ENCODE measurements at regions not wholly inside any gene's neighbourhood (a gene's known extent, or its start where the extent isn't known, plus 50 kb on each side); places are given as distances from the start of the nearest gene placed in this dataset.
"Not testable (repeated sequence)": the region's sequence is repeated elsewhere in the genome, so short reads cannot be mapped to it uniquely, and the experiment has no call there.

DNA sequence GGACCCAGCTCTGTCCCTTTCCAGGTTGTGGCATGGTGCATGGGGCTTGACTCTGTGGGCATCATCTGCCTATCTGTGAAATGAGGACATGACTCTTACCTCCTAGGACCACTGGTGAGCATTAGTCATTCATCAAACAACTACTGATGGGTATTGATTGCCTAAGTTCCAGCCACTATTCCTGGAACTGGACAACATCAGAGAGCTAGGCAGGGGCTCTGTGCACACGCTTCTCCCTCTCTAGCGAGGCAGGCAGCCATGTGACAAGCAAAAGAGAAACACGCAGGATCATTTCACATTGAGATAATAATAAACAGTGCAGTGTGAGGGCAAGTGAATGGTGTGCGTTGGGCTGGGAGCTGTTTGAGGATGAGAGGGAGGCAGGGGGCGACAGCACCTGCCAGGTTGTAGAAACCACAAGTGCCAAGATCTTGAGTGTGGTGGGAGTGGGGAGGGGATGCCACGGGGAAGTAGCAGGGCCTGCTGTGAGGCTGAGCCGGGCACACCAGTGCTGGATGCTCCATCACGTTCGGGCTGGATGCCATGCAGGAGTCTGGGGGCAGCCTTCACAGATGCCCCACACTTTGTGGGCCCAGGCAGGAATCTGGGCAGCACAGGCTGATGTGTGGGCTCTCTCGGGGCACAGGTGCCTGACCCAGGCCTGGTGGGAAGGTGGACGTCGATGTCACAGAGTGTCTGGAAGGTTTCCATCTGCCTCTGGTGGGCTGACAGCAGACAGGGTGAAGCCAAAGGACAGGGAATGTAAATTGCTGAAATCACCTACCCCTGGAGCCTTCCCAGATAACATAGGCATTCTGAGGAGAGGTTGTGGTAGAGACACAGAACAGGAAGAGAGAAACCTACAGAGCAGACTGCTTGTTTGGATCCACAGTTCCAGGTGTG lies 405.5 kb downstream of the RPS24 start:
- H3K4me3 ChIP-seq (ENCODE audit: control insufficient read depth in 1 of 2, extremely low read depth in 1 of 2, low read length in 1 of 2), result no peak overlapping the region
- H3K4me1 ChIP-seq (ENCODE audit: control insufficient read depth in 1 of 2, extremely low read depth in 1 of 2, insufficient read depth in 2 of 2, low read length in 2 of 2), result no peaks in the 10 kb centered on the region
- Mint-ChIP-seq H3K36me3 (no peaks in the 10 kb centered on the region), H3K4me3 (no peak overlapping the region), H3K27ac (no peak overlapping the region), H3K9me3 (no peaks in the 10 kb centered on the region), H3K4me1 (no peaks in the 10 kb centered on the region), H3K27me3 (peaks cover 2 to 10% of the 10 kb centered on the region in 2 donors)
- no peaks in the 10 kb centered on the region for H3K9me3 ChIP-seq
- WGBS (ENCODE audit: insufficient coverage), result 71% methylated on average over 9 of the region's 12 CpGs
- DNase-seq (no peak), ATAC-seq (replicated peaks in 1 of 4) (no peak)
- no peak overlapping the region for H3K27ac ChIP-seq (ENCODE audit: low read length)
- H3K36me3 ChIP-seq (ENCODE audit: control insufficient read depth in 2 of 2, extremely low read depth in 1 of 2, insufficient read depth in 1 of 2, low read length in 1 of 2), result no peaks in the 10 kb centered on the region
- peaks cover 0 to 27% of the 10 kb centered on the region in 2 experiments for H3K27me3 ChIP-seq (replicated peaks in 1 of 2; ENCODE audit: control insufficient read depth in 2 of 2, extremely low read depth in 1 of 2, insufficient read depth in 2 of 2, low read length in 1 of 2)
- POLR2A ChIA-PET, result interaction anchor here in 1 of 2 donors (0.6 kb wide), 1 partner anchor 933 kb away, joined by 3 read pairs; no protein-coding TSS in a partner anchor
- CTCF ChIA-PET, result interaction anchor here (0.6 to 1.2 kb wide), 2 partner anchors 392 to 393 kb away, joined by 3 read pairs; no protein-coding TSS in a partner anchor

GRCh38 chr10:78441010-78441409 lies 407.3 kb downstream of the RPS24 start:
- H3K4me1 ChIP-seq (ENCODE audit: control insufficient read depth in 1 of 2, extremely low read depth in 1 of 2, insufficient read depth in 2 of 2, low read length in 2 of 2), result no peaks in the 10 kb centered on the region
- no peak overlapping the region for H3K4me3 ChIP-seq (ENCODE audit: control insufficient read depth in 1 of 2, extremely low read depth in 1 of 2, low read length in 1 of 2)
- no peak for DNase-seq
- Mint-ChIP-seq H3K9me3 (no peaks in the 10 kb centered on the region), H3K4me1 (no peaks in the 10 kb centered on the region), H3K27me3 (peaks cover 3 to 4% of the 10 kb centered on the region in 2 donors), H3K27ac (no peak overlapping the region), H3K36me3 (no peaks in the 10 kb centered on the region), H3K4me3 (no peak overlapping the region)
- no CpG with 5 or more reads among the region's 4 CpGs for WGBS (ENCODE audit: insufficient coverage)
- H3K9me3 ChIP-seq, result no peaks in the 10 kb centered on the region
- ChIA-PET POLR2A (no interaction called here), CTCF (no interaction called here)
- H3K27me3 ChIP-seq (replicated peaks in 1 of 2; ENCODE audit: control insufficient read depth in 2 of 2, extremely low read depth in 1 of 2, insufficient read depth in 2 of 2, low read length in 1 of 2), result peaks cover 0 to 19% of the 10 kb centered on the region in 2 experiments
- no peak for ATAC-seq (replicated peaks in 1 of 4)
- H3K36me3 ChIP-seq (ENCODE audit: control insufficient read depth in 2 of 2, extremely low read depth in 1 of 2, insufficient read depth in 1 of 2, low read length in 1 of 2), result no peaks in the 10 kb centered on the region
- no peak overlapping the region for H3K27ac ChIP-seq (ENCODE audit: low read length)

DNA sequence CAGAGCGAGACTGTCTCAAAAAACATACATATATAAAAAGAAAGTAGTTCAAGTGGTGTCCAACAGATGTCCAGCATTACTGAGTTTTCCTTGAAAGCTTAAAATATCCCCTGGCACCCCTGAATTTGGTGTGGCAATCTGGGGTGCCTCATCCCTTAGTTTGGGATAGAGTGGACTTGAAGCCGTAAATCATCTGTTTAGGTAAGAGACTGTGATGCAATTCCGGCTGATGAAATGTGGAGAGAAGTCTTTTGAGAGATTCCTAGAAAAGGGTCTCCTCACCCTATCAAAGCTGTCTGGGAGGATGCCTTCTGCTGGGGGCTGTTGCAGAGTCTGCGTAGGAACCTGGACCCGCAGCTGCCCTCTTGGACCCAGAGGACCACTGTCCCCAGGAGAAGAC lies 408.0 kb downstream of the RPS24 start:
- no peaks in the 10 kb centered on the region for H3K9me3 ChIP-seq
- H3K4me1 ChIP-seq (ENCODE audit: control insufficient read depth in 1 of 2, extremely low read depth in 1 of 2, insufficient read depth in 2 of 2, low read length in 2 of 2), result no peaks in the 10 kb centered on the region
- H3K4me3 ChIP-seq (ENCODE audit: control insufficient read depth in 1 of 2, extremely low read depth in 1 of 2, low read length in 1 of 2), result no peak overlapping the region
- Mint-ChIP-seq H3K9me3 (no peaks in the 10 kb centered on the region), H3K27ac (no peak overlapping the region), H3K27me3 (peaks cover 3 to 6% of the 10 kb centered on the region in 2 donors), H3K4me3 (no peak overlapping the region), H3K36me3 (no peaks in the 10 kb centered on the region), H3K4me1 (no peaks in the 10 kb centered on the region)
- WGBS (ENCODE audit: insufficient coverage), result 93% methylated on average over 2 of the region's 5 CpGs
- no peak for DNase-seq
- no peak for ATAC-seq (replicated peaks in 1 of 4)
- no peak overlapping the region for H3K27ac ChIP-seq (ENCODE audit: low read length)
- CTCF ChIA-PET, result no interaction called here
- peaks cover 0 to 19% of the 10 kb centered on the region in 2 experiments for H3K27me3 ChIP-seq (replicated peaks in 1 of 2; ENCODE audit: control insufficient read depth in 2 of 2, extremely low read depth in 1 of 2, insufficient read depth in 2 of 2, low read length in 1 of 2)
- no peaks in the 10 kb centered on the region for H3K36me3 ChIP-seq (ENCODE audit: control insufficient read depth in 2 of 2, extremely low read depth in 1 of 2, insufficient read depth in 1 of 2, low read length in 1 of 2)
- POLR2A ChIA-PET, result no interaction called here

DNA sequence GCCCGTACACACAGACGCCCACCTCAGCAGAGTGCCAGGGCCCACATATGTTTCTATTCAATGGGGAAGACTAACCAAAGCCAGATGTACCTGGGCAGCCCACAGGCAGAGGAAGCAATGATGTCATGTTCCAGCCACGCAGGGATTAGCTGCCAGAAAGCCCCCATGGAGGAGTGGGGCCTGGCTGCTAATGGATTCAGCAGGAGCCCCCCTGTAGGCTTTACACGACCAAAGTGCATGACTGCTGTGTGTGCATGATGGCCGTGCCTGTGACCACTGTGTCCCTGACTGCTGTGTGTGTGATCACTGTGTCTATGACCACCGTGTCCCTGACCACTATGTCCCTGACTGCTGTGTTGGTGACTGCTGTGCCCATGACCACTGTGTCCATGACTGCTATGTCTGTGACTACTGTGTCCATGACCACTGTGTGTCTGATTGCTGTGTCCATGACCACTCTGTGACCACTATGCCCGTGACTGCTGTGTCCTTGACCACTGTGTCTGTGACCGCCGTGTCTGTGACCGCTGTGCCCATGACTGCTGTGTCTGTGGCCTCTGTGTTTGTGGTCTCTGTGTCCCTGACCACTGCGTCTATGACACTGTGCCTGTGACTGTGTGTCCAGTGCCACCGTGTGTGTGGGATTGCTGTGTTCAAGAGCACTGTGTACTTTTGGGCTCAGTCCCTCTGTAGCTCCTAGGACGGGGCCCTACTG lies 409.3 kb downstream of the RPS24 start:
- ChIA-PET POLR2A (no interaction called here), CTCF (no interaction called here)
- Histone ChIP-seq H3K4me1 (ENCODE audit: control insufficient read depth in 1 of 2, extremely low read depth in 1 of 2, insufficient read depth in 2 of 2, low read length in 2 of 2) (no peaks in the 10 kb centered on the region), H3K27ac (ENCODE audit: low read length) (no peak overlapping the region), H3K36me3 (ENCODE audit: control insufficient read depth in 2 of 2, extremely low read depth in 1 of 2, insufficient read depth in 1 of 2, low read length in 1 of 2) (no peaks in the 10 kb centered on the region), H3K4me3 (ENCODE audit: control insufficient read depth in 1 of 2, extremely low read depth in 1 of 2, low read length in 1 of 2) (no peak overlapping the region), H3K27me3 (replicated peaks in 1 of 2; ENCODE audit: control insufficient read depth in 2 of 2, extremely low read depth in 1 of 2, insufficient read depth in 2 of 2, low read length in 1 of 2) (peaks cover 0 to 14% of the 10 kb centered on the region in 2 experiments), H3K9me3 (no peaks in the 10 kb centered on the region)
- WGBS (ENCODE audit: insufficient coverage), result 83% methylated on average over 13 of the region's 13 CpGs
- Mint-ChIP-seq H3K36me3 (no peaks in the 10 kb centered on the region), H3K27me3 (peaks cover 0 to 14% of the 10 kb centered on the region in 2 donors), H3K4me3 (no peak overlapping the region), H3K27ac (no peak overlapping the region), H3K9me3 (no peaks in the 10 kb centered on the region), H3K4me1 (no peaks in the 10 kb centered on the region)
- peak in 1 of 35 experiments; percentile 19 for DNase-seq
- no peak for ATAC-seq (replicated peaks in 1 of 4)

DNA sequence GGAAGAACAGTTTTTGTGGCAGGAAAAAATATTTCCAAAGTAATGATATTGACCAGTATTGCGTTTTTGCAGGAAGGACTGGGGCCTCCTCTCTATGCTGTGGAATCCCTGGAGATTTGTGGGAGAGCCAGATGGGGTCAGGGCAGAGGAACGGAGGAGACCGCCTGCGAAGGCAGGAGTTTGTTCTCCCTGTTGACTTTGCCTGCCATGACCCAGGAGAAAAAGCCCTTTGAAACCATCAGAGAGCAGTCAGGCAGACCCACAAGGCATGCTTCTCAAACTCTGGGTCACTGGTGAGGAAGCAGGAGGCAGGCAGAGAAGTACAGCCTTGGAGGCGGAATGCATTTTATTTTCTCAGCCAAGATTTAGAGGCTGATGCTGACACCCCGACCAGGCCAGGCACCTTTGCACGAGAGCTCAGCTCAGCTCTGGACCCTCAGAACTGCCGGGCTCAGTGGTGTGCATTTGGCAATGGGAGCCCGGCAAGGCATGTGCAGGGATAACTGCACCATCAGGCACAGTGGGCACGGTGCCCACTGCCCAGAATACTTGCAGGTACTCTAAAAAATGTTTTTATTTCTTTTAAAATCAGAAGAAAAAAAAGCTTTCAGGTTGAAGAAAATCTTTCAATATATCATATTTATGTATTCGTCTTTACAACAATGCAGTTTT lies 410.4 kb downstream of the RPS24 start:
- no peak overlapping the region for H3K27ac ChIP-seq (ENCODE audit: low read length)
- ChIA-PET POLR2A (no interaction called here), CTCF (no interaction called here)
- H3K9me3 Mint-ChIP-seq, result no peaks in the 10 kb centered on the region
- no peaks in the 10 kb centered on the region for H3K9me3 ChIP-seq
- H3K36me3 Mint-ChIP-seq, result no peaks in the 10 kb centered on the region
- H3K4me3 ChIP-seq (ENCODE audit: control insufficient read depth in 1 of 2, extremely low read depth in 1 of 2, low read length in 1 of 2), result no peak overlapping the region
- H3K36me3 ChIP-seq (ENCODE audit: control insufficient read depth in 2 of 2, extremely low read depth in 1 of 2, insufficient read depth in 1 of 2, low read length in 1 of 2), result no peaks in the 10 kb centered on the region
- no peaks in the 10 kb centered on the region for H3K4me1 Mint-ChIP-seq
- peaks cover 0 to 15% of the 10 kb centered on the region in 2 donors for H3K27me3 Mint-ChIP-seq
- no peak overlapping the region for H3K27ac Mint-ChIP-seq
- H3K27me3 ChIP-seq (replicated peaks in 1 of 2; ENCODE audit: control insufficient read depth in 2 of 2, extremely low read depth in 1 of 2, insufficient read depth in 2 of 2, low read length in 1 of 2), result peaks cover 0 to 12% of the 10 kb centered on the region in 2 experiments
- 85% methylated on average over 7 of the region's 11 CpGs for WGBS (ENCODE audit: insufficient coverage)
- DNase-seq (no peak), ATAC-seq (replicated peaks in 1 of 4) (no peak)
- no peaks in the 10 kb centered on the region for H3K4me1 ChIP-seq (ENCODE audit: control insufficient read depth in 1 of 2, extremely low read depth in 1 of 2, insufficient read depth in 2 of 2, low read length in 2 of 2)
- no peak overlapping the region for H3K4me3 Mint-ChIP-seq

DNA sequence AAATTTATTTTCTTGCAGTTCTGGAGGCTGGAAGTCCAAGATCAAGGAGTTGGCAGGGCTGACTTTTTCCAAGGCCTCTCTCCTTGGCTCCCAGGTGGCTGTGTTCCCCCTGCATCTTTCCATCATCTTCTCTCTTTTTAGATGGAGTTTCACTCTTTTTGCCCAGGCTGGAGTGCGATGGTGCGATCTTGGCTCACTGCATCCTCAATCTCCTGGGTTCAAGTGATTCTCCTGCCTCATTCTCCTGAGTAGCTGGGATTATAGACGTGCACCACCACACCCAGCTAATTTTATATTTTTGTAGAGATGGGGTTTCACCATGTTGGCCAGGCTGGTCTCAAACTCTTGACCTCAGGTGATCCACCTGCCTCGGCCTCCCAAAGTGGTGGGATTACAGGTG lies 411.1 kb downstream of the RPS24 start:
- no CpG with 5 or more reads among the region's 4 CpGs for WGBS (ENCODE audit: insufficient coverage)
- H3K27me3 Mint-ChIP-seq, result peaks cover 0 to 15% of the 10 kb centered on the region in 2 donors
- H3K9me3 Mint-ChIP-seq; H3K4me3 ChIP-seq (ENCODE audit: control insufficient read depth in 1 of 2, extremely low read depth in 1 of 2, low read length in 1 of 2); H3K4me1 Mint-ChIP-seq; POLR2A ChIA-PET; H3K4me1 ChIP-seq (ENCODE audit: control insufficient read depth in 1 of 2, extremely low read depth in 1 of 2, insufficient read depth in 2 of 2, low read length in 2 of 2); H3K27me3 ChIP-seq (replicated peaks in 1 of 2; ENCODE audit: control insufficient read depth in 2 of 2, extremely low read depth in 1 of 2, insufficient read depth in 2 of 2, low read length in 1 of 2); H3K27ac Mint-ChIP-seq; H3K36me3 Mint-ChIP-seq; CTCF ChIA-PET; H3K27ac ChIP-seq (ENCODE audit: low read length); H3K9me3 ChIP-seq; ATAC-seq (replicated peaks in 1 of 4); DNase-seq; H3K4me3 Mint-ChIP-seq; H3K36me3 ChIP-seq (ENCODE audit: control insufficient read depth in 2 of 2, extremely low read depth in 1 of 2, insufficient read depth in 1 of 2, low read length in 1 of 2): not testable (repeated sequence)

Data from T-cell (primary cell).